K562 (cell line): ENCODE measurements at regions not wholly inside any gene's neighbourhood (a gene's known extent, or its start where the extent isn't known, plus 50 kb on each side); places are given as distances from the start of the nearest gene placed in this dataset.

Experiments
- CCNT2 ChIP-seq: IDR thresholded peaks from 2 replicates; pipeline ENCODE4 v1.6.1; 2011; ENCODE audit warnings: borderline replicate concordance, low read depth, mild to moderate bottlenecking, moderate library complexity, mixed read lengths, low read length; ENCODE audit not compliant: insufficient read length; ENCODE audit errors: extremely low read depth
- CHD1 ChIP-seq: fragments of 200-600 bp; sonication (generic); IDR thresholded peaks from one replicate; pipeline ENCODE4 v1.6.1; 2012; ENCODE audit warnings: mild to moderate bottlenecking, moderate library complexity, low read length, inconsistent platforms
- CTBP1 ChIP-seq: fragments of 450-650 bp; IDR thresholded peaks from 2 replicates; pipeline ENCODE4 v1.6.1; 2016; ENCODE audit warnings: borderline replicate concordance
- MEF2A ChIP-seq: IDR thresholded peaks from 2 replicates; pipeline ENCODE4 v1.6.1; 2011; ENCODE audit warnings: low read depth, mild to moderate bottlenecking, low read length, moderate library complexity; ENCODE audit not compliant: control insufficient read depth
- MEF2D ChIP-seq: conservative IDR thresholded peaks from 2 replicates; pipeline ENCODE4 v1.6.1; 2016; ENCODE audit warnings: low read depth, missing genetic modification characterization, missing compliant biosample characterization
- MLX ChIP-seq, 2 experiments: fragments of 450-650 bp in 1 of 2; sonication (generic) in 1 of 2; formaldehyde crosslinking; conservative IDR thresholded peaks; 2 replicates each; pipeline versions ENCODE4 v1.4.0 to v1.8.1; 2020 to 2022; ENCODE audit warnings: mild to moderate bottlenecking in 1 of 2, missing genetic modification reagents in 1 of 2
- NRF1 ChIP-seq, 2 experiments: fragments of 450-650 bp; IDR thresholded peaks in 1 of 2; conservative IDR thresholded peaks in 1 of 2; 2 replicates each; pipeline ENCODE4 v1.6.1; 2014; ENCODE audit warnings: mild to moderate bottlenecking in 2 of 2
- SAP30 ChIP-seq: fragments of 200-600 bp; sonication (generic); IDR thresholded peaks from 2 replicates; pipeline ENCODE4 v1.6.1; 2012; ENCODE audit warnings: borderline replicate concordance, low read depth, mild to moderate bottlenecking, moderate library complexity, low read length, control low read depth, inconsistent platforms; ENCODE audit not compliant: insufficient read depth, poor library complexity, severe bottlenecking
- U2AF1 ChIP-seq: fragments of 200-400 bp; formaldehyde crosslinking; optimal IDR thresholded peaks from 2 replicates; pipeline ENCODE3; 2017; ENCODE audit warnings: mild to moderate bottlenecking, low read depth, low read length, moderate library complexity
- ZBTB26 ChIP-seq: fragments of 450-650 bp; formaldehyde crosslinking; IDR thresholded peaks from 2 replicates; pipeline ENCODE4 v1.4.0; 2022; ENCODE audit warnings: missing genetic modification characterization
- ZNF354B ChIP-seq: fragments of 250-450 bp; sonication (Bioruptor Pico); IDR thresholded peaks from 2 replicates; pipeline ENCODE4 v1.4.0; 2020
- ZNF561 ChIP-seq: fragments of 450-650 bp; formaldehyde crosslinking; conservative IDR thresholded peaks from 2 replicates; pipeline ENCODE4 v1.4.0; 2020; ENCODE audit warnings: mild to moderate bottlenecking, moderate library complexity
- TF ChIP-seq, protein P1 (sequence below), 2 experiments: fragments of 450-650 bp; IDR thresholded peaks; 2 replicates each; pipeline ENCODE4 v1.6.1; 2016; ENCODE audit warnings: mild to moderate bottlenecking in 2 of 2, borderline replicate concordance in 1 of 2, low read depth in 1 of 2, moderate library complexity in 1 of 2
- TF ChIP-seq, protein P2 (sequence below): fragments of 450-650 bp; IDR thresholded peaks from 2 replicates; pipeline ENCODE4 v1.6.1; 2016; ENCODE audit warnings: antibody characterized with exemption

GRCh38 chr6:14781772-14782525, 463.9 kb upstream of the JARID2 start (continued):
- TF ChIP-seq, protein P1, sequence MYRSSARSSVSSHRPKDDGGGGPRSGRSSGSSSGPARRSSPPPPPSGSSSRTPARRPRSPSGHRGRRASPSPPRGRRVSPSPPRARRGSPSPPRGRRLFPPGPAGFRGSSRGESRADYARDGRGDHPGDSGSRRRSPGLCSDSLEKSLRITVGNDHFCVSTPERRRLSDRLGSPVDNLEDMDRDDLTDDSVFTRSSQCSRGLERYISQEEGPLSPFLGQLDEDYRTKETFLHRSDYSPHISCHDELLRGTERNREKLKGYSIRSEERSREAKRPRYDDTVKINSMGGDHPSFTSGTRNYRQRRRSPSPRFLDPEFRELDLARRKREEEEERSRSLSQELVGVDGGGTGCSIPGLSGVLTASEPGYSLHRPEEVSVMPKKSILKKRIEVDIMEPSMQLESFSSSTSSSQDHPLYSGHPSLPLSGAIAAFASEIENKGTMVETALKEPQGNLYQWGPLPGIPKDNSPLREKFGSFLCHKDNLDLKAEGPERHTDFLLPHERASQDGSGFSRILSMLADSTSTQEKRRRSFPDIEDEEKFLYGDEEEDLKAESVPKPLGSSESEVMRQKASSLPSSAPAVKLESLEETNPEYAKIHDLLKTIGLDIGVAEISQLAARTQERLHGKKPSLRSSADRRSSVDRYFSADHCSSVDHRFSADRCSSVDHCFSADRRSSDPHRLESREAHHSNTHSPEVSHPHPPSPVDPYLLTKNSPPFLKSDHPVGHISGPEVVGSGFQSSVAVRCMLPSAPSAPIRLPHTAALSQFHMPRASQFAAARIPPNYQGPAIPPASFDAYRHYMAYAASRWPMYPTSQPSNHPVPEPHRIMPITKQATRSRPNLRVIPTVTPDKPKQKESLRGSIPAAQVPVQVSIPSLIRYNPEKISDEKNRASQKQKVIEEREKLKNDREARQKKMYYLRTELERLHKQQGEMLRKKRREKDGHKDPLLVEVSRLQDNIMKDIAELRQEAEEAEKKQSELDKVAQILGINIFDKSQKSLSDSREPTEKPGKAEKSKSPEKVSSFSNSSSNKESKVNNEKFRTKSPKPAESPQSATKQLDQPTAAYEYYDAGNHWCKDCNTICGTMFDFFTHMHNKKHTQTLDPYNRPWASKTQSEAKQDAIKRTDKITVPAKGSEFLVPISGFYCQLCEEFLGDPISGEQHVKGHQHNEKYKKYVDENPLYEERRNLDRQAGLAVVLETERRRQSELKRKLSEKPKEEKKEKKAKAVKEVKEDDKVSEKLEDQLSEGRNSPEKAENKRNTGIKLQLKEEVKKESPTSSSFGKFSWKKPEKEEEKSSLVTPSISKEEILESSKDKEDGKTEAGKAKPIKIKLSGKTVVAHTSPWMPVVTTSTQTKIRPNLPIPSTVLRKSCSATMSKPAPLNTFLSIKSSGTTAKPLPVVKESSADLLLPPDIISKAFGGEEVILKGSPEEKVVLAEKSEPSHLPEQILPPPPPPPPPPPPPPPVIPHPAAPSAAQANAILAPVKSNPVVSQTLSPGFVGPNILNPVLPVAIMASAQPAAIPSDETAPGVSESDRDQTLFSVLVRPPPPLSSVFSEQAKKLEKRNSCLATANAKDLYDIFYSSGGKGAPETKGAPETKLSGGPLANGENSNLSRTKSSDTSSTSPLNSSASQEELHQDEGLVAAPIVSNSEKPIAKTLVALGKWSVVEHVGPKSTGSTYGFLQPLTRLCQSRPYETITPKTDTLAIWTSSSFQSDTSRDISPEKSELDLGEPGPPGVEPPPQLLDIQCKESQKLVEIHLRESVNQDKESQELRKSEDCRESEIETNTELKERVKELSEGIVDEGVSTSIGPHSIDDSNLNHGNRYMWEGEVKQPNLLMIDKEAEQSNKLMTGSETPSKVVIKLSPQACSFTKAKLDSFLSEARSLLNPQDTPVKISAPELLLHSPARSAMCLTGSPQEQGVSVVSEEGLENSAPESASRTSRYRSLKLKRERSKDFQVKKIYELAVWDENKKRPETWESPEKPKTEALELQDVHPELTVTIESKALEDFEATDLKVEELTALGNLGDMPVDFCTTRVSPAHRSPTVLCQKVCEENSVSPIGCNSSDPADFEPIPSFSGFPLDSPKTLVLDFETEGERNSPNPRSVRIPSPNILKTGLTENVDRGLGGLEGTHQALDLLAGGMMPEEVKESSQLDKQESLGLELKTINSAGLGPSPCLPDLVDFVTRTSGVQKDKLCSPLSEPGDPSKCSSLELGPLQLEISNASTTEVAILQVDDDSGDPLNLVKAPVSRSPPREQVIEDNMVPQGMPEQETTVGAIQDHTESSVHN (IDR thresholded peaks at IDR 0.05; ENCODE audit: borderline replicate concordance in 1 of 2, low read depth in 1 of 2), result no peak
- no peak for TF ChIP-seq ZBTB26 (CRISPR knock-in tag)
- no peak for TF ChIP-seq SAP30
- no peak for TF ChIP-seq ZNF561 (CRISPR knock-in tag)
- TF ChIP-seq, protein P2, sequence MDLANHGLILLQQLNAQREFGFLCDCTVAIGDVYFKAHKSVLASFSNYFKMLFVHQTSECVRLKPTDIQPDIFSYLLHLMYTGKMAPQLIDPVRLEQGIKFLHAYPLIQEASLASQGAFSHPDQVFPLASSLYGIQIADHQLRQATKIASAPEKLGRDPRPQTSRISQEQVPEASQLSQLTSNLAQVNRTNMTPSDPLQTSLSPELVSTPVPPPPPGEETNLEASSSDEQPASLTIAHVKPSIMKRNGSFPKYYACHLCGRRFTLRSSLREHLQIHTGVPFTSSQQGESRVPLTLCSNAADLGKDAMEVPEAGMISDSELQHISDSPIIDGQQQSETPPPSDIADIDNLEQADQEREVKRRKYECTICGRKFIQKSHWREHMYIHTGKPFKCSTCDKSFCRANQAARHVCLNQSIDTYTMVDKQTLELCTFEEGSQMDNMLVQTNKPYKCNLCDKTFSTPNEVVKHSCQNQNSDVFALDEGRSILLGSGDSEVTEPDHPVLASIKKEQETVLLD, result no peak
- no peak for TF ChIP-seq CHD1
- TF ChIP-seq U2AF1, result no peak
- TF ChIP-seq MEF2A, result no peak
- peak; percentile 50; the same call in 1 of the 2 replicates for TF ChIP-seq MEF2D (tag)
- TF ChIP-seq ZNF354B (CRISPR knock-in tag), result no peak
- no peak for TF ChIP-seq CCNT2
- TF ChIP-seq NRF1 (conservative IDR thresholded peaks at IDR 0.05 in 1 of 2, IDR thresholded peaks at IDR 0.05 in 1 of 2), result no peak
- no peak for TF ChIP-seq MLX (CRISPR knock-in tag; conservative IDR thresholded peaks at IDR 0.05)
- peak; percentile 88 for TF ChIP-seq CTBP1
